HCT116 (cell line): ENCODE measurements at regions not wholly inside any gene's neighbourhood (a gene's known extent, or its start where the extent isn't known, plus 50 kb on each side); places are given as distances from the start of the nearest gene placed in this dataset.

Source experiments
- ATAC-seq: fragments of 200-7000 bp; cut with Tn5 transposase; 2 replicates; pipeline ENCODE4 v1.9.1; 2020; ENCODE audit warnings: mild to moderate bottlenecking, moderate library complexity
- BruUV-seq: library from RNA; stranded (reverse); fragments of 400-500 nt; replicated peaks from 2 replicates; lab custom pipeline; 2021; lab: Mats Ljungman, UMichigan
- CTCF ChIA-PET: fragments of 300-600 bp; sonication (Branson Sonifier 250); formaldehyde crosslinking; loops from one replicate; lab custom pipeline; 2021; ENCODE audit warnings: antibody characterized with exemption; lab: Charles Lee
- POLR2A ChIA-PET: fragments of 300-600, 350-600 bp; sonication (Branson Sonifier 250); formaldehyde crosslinking; loops from one replicate; lab custom pipeline; 2021; ENCODE audit warnings: antibody characterized with exemption; lab: Charles Lee
- RAD21 ChIA-PET, 2 experiments: fragments of 300-600 bp; sonication (Branson Sonifier 250); formaldehyde crosslinking; loops; one replicate each; lab custom pipeline; 2023; ENCODE audit warnings: low total read pairs in 2 of 2; ENCODE audit not compliant: uncharacterized antibody in 2 of 2, unreplicated experiment in 2 of 2, low non-redundant PET in 1 of 2; lab: Charles Lee
- DNase-seq: peaks from one replicate; pipeline ENCODE4 v3.0.0-alpha.2; 2010; ENCODE audit warnings: low read depth, low spot score
- H2AFZ ChIP-seq: fragments of 200-600 bp; shearing (Covaris generic), sonication (generic); 2 replicates; pipeline ENCODE4 v1.6.1; 2017; ENCODE audit warnings: low read depth, mixed run types, mixed read lengths, antibody characterized with exemption, low read length; ENCODE audit not compliant: poor library complexity, severe bottlenecking
- H3K27ac ChIP-seq: 2 replicates; pipeline ENCODE4 v1.5.1; 2012; ENCODE audit warnings: low read depth, low read length
- H3K27me3 ChIP-seq: fragments of 200-600 bp; sonication (generic); 2 replicates; pipeline ENCODE4 v1.6.1; 2016; ENCODE audit warnings: mixed run types, low read length, mixed read lengths; ENCODE audit not compliant: insufficient read depth
- H3K36me3 ChIP-seq, 2 experiments: fragments of 200-500 bp in 1 of 2; fragments of 200-600 bp in 1 of 2; sonication (Bioruptor generic) in 1 of 2; sonication (generic) in 1 of 2; 2 replicates each; pipeline versions ENCODE4 v1.5.1 to v1.6.1; 2014 to 2016; ENCODE audit warnings: low read length in 2 of 2, inconsistent platforms in 1 of 2, mixed read lengths in 1 of 2, mixed run types in 1 of 2; ENCODE audit not compliant: insufficient read depth in 2 of 2, control insufficient read depth in 1 of 2
- H3K4me1 ChIP-seq, 2 experiments: fragments of 200-600 bp in 1 of 2; sonication (generic) in 1 of 2; 2 replicates each; pipeline versions ENCODE4 v1.5.1 to v1.6.1; 2012 to 2017; ENCODE audit warnings: low read length in 2 of 2, inconsistent platforms in 1 of 2, mild to moderate bottlenecking in 1 of 2, mixed read lengths in 1 of 2, mixed run types in 1 of 2, moderate library complexity in 1 of 2; ENCODE audit not compliant: insufficient read depth in 2 of 2, control insufficient read depth in 1 of 2
- H3K4me2 ChIP-seq: fragments of 200-600 bp; sonication (generic); 2 replicates; pipeline ENCODE4 v1.6.1; 2017; ENCODE audit warnings: mixed run types, low read length, mixed read lengths
- H3K4me3 ChIP-seq, 2 experiments: fragments of 200-600 bp in 1 of 2; sonication (generic) in 1 of 2; replicated peaks in 1 of 2; 2 replicates each; pipeline ENCODE4 v1.5.1; 2011 to 2016; ENCODE audit warnings: low read length in 2 of 2, control low read depth in 1 of 2, low read depth in 1 of 2, mild to moderate bottlenecking in 1 of 2, mixed read lengths in 1 of 2, mixed run types in 1 of 2
- H3K79me2 ChIP-seq: fragments of 200-600 bp; sonication (generic); 2 replicates; pipeline ENCODE4 v1.6.1; 2017; ENCODE audit warnings: mild to moderate bottlenecking, mixed run types, low read length, moderate library complexity, mixed read lengths; ENCODE audit not compliant: insufficient read depth
- H3K9ac ChIP-seq: fragments of 200-600 bp; sonication (generic); 2 replicates; pipeline ENCODE4 v1.6.1; 2016; ENCODE audit warnings: low read length, mixed read lengths
- H3K9me2 ChIP-seq: fragments of 200-600 bp; sonication (generic), shearing (Covaris generic); 2 replicates; pipeline ENCODE4 v1.6.1; 2017; ENCODE audit warnings: mixed run types, mild to moderate bottlenecking, moderate library complexity; ENCODE audit not compliant: insufficient read depth
- H3K9me3 ChIP-seq, 2 experiments: fragments of 200-500 bp in 1 of 2; fragments of 200-600 bp in 1 of 2; sonication (Bioruptor generic) in 1 of 2; sonication (generic) in 1 of 2; 2 replicates each; pipeline ENCODE4 v1.6.1; 2014 to 2017; ENCODE audit warnings: low read length in 2 of 2, mixed read lengths in 2 of 2, inconsistent platforms in 1 of 2, low read depth in 1 of 2, mild to moderate bottlenecking in 1 of 2, mixed run types in 1 of 2, moderate library complexity in 1 of 2; ENCODE audit not compliant: control insufficient read depth in 1 of 2, insufficient read depth in 1 of 2
- H4K20me1 ChIP-seq: fragments of 200-600 bp; sonication (generic), shearing (Covaris generic); 2 replicates; pipeline ENCODE4 v1.6.1; 2017; ENCODE audit warnings: mixed run types, mild to moderate bottlenecking, moderate library complexity; ENCODE audit not compliant: insufficient read depth
- ATF3 ChIP-seq: IDR thresholded peaks from 2 replicates; pipeline ENCODE4 v1.6.1; 2012
- CBX3 ChIP-seq: IDR thresholded peaks from 2 replicates; pipeline ENCODE4 v1.6.1; 2012; ENCODE audit warnings: low read depth
- CEBPB ChIP-seq: IDR thresholded peaks from 2 replicates; pipeline ENCODE4 v1.6.1; 2012; ENCODE audit warnings: low read depth
- CTCF ChIP-seq, 3 experiments: fragments of 200-600 bp in 1 of 3; sonication (generic) in 1 of 3; IDR thresholded peaks in 2 of 3; conservative IDR thresholded peaks in 1 of 3; 2 replicates each; pipeline ENCODE4 v1.5.1; 2012 to 2017; ENCODE audit warnings: low read depth in 2 of 3, low read length in 2 of 3, antibody characterized with exemption in 1 of 3, borderline replicate concordance in 1 of 3, control low read depth in 1 of 3, mild to moderate bottlenecking in 1 of 3, mixed read lengths in 1 of 3, mixed run types in 1 of 3, moderate library complexity in 1 of 3; ENCODE audit not compliant: insufficient read depth in 1 of 3
- ELF1 ChIP-seq: IDR thresholded peaks from 2 replicates; pipeline ENCODE4 v1.6.1; 2012; ENCODE audit warnings: low read depth, borderline replicate concordance
- EZH2 ChIP-seq: fragments of 200-600 bp; sonication (generic); IDR thresholded peaks from 2 replicates; pipeline ENCODE4 v1.6.1; 2017; ENCODE audit warnings: antibody characterized with exemption, mixed run types
- FOSL1 ChIP-seq: IDR thresholded peaks from 2 replicates; pipeline ENCODE4 v1.6.1; 2012; ENCODE audit warnings: low read depth
- JUND ChIP-seq: IDR thresholded peaks from 2 replicates; pipeline ENCODE4 v1.6.1; 2012
- MAX ChIP-seq: IDR thresholded peaks from 2 replicates; pipeline ENCODE4 v1.6.1; 2012
- POLR2A ChIP-seq: IDR thresholded peaks from 2 replicates; pipeline ENCODE4 v1.7.0; 2011; ENCODE audit warnings: borderline replicate concordance; ENCODE audit not compliant: insufficient read depth, insufficient read length; ENCODE audit errors: extremely low read depth
- SIN3A ChIP-seq: IDR thresholded peaks from 2 replicates; pipeline ENCODE4 v1.6.1; 2012; ENCODE audit warnings: low read depth
- SRF ChIP-seq: IDR thresholded peaks from 2 replicates; pipeline ENCODE4 v1.6.1; 2012; ENCODE audit warnings: low read depth
- TCF7L2 ChIP-seq: IDR thresholded peaks from 2 replicates; pipeline ENCODE4 v1.7.0; 2011; ENCODE audit warnings: borderline replicate concordance, inconsistent platforms; ENCODE audit not compliant: insufficient read depth, insufficient read length; ENCODE audit errors: extremely low read depth
- YY1 ChIP-seq: IDR thresholded peaks from 2 replicates; pipeline ENCODE4 v1.6.1; 2011; ENCODE audit warnings: low read length, low read depth, moderate library complexity, mild to moderate bottlenecking; ENCODE audit not compliant: insufficient replicate concordance; ENCODE audit errors: extremely low read depth
- ZBTB33 ChIP-seq: IDR thresholded peaks from 2 replicates; pipeline ENCODE4 v1.6.1; 2011; ENCODE audit warnings: mild to moderate bottlenecking, low read length, moderate library complexity; ENCODE audit not compliant: insufficient replicate concordance; ENCODE audit errors: extremely low read depth
- intact Hi-C: fragments of 100-400 bp; cut with micrococcal nuclease; formaldehyde crosslinking; loops from 2 replicates; pipeline ENCODE4 v1.10.0; 2022

GRCh38 chr7:37550872-37551271, 102.2 kb upstream of the ELMO1 start (continued):
- TF ChIP-seq ELF1 (no peak), CTCF (IDR thresholded peaks at IDR 0.05 in 2 of 3, conservative IDR thresholded peaks at IDR 0.05 in 1 of 3; ENCODE audit: borderline replicate concordance in 1 of 3, insufficient read depth in 1 of 3, low read depth in 2 of 3, low read length in 2 of 3) (no peak)

GRCh38 chr7:37552030-37552429, 103.4 kb upstream of the ELMO1 start:
- ATAC-seq (no peak), DNase-seq (no peak)
- Histone ChIP-seq H3K4me1 (no peaks in the 10 kb centered on the region), H3K27ac (no peak overlapping the region), H3K27me3 (no peaks in the 10 kb centered on the region), H3K9ac (no peak overlapping the region), H2AFZ (no peak overlapping the region), H3K79me2 (no peaks in the 10 kb centered on the region), H3K36me3 (no peaks in the 10 kb centered on the region), H4K20me1 (no peaks in the 10 kb centered on the region), H3K9me3 (no peaks in the 10 kb centered on the region), H3K4me3 (no peak overlapping the region), H3K4me2 (no peak overlapping the region), H3K9me2 (no peaks in the 10 kb centered on the region)
- ChIA-PET POLR2A (no interaction called here), RAD21 (no interaction called here), CTCF (no interaction called here)
- intact Hi-C loops, result no loop called here
- BruUV-seq, result no TSS peak
- TF ChIP-seq CTCF (IDR thresholded peaks at IDR 0.05 in 2 of 3, conservative IDR thresholded peaks at IDR 0.05 in 1 of 3; ENCODE audit: borderline replicate concordance in 1 of 3, insufficient read depth in 1 of 3, low read depth in 2 of 3, low read length in 2 of 3), result no peak
- TF ChIP-seq FOSL1, result no peak
- TF ChIP-seq SRF, result no peak
- no peak for TF ChIP-seq JUND
- TF ChIP-seq ELF1, result no peak
- no peak for TF ChIP-seq ZBTB33
- TF ChIP-seq SIN3A, result no peak
- no peak for TF ChIP-seq EZH2
- TF ChIP-seq CEBPB, result no peak
- no peak for TF ChIP-seq TCF7L2
- TF ChIP-seq ATF3, result no peak
- no peak for TF ChIP-seq POLR2A
- TF ChIP-seq CBX3, result no peak
- no peak for TF ChIP-seq MAX
- no peak for TF ChIP-seq YY1
